K562 (cell line): ENCODE measurements at regions not wholly inside any gene's neighbourhood (a gene's known extent, or its start where the extent isn't known, plus 50 kb on each side); places are given as distances from the start of the nearest gene placed in this dataset.

Source experiments
- C11orf30 ChIP-seq: fragments of 450-650 bp; IDR thresholded peaks from 2 replicates; pipeline ENCODE4 v1.6.1; 2016; ENCODE audit warnings: low read depth, mild to moderate bottlenecking
- CCNT2 ChIP-seq: IDR thresholded peaks from 2 replicates; pipeline ENCODE4 v1.6.1; 2011; ENCODE audit warnings: borderline replicate concordance, low read depth, mild to moderate bottlenecking, moderate library complexity, mixed read lengths, low read length; ENCODE audit not compliant: insufficient read length; ENCODE audit errors: extremely low read depth
- CEBPB ChIP-seq: fragments of 450-650 bp; IDR thresholded peaks from 2 replicates; pipeline ENCODE4 v1.6.1; 2016; ENCODE audit warnings: missing genetic modification characterization, missing compliant biosample characterization
- DMBX1 ChIP-seq: fragments of 250-450 bp; sonication (Bioruptor Pico); IDR thresholded peaks from 2 replicates; pipeline ENCODE4 v1.8.0; 2022; ENCODE audit warnings: inconsistent platforms, mild to moderate bottlenecking, moderate library complexity, borderline replicate concordance
- EGR1 ChIP-seq: fragments of 450-650 bp; conservative IDR thresholded peaks from 2 replicates; pipeline ENCODE4 v1.6.1; 2017; ENCODE audit warnings: mild to moderate bottlenecking
- ETS1 ChIP-seq: conservative IDR thresholded peaks from 2 replicates; pipeline ENCODE4 v1.6.1; 2011; ENCODE audit warnings: low read depth, mild to moderate bottlenecking, low read length; ENCODE audit not compliant: control insufficient read depth
- FOXA3 ChIP-seq, 2 experiments: fragments of 450-650 bp in 1 of 2; sonication (generic) in 1 of 2; formaldehyde crosslinking; IDR thresholded peaks in 1 of 2; conservative IDR thresholded peaks in 1 of 2; 2 replicates each; pipeline versions ENCODE4 v1.4.0 to v1.8.0; 2020 to 2022; ENCODE audit warnings: mild to moderate bottlenecking in 2 of 2, missing genetic modification reagents in 1 of 2
- HDAC2 ChIP-seq: fragments of 450-650 bp; IDR thresholded peaks from 2 replicates; pipeline ENCODE4 v1.6.1; 2016; ENCODE audit warnings: mild to moderate bottlenecking
- HDAC3 ChIP-seq: fragments of 450-650 bp; IDR thresholded peaks from 2 replicates; pipeline ENCODE4 v1.6.1; 2018; ENCODE audit warnings: borderline replicate concordance, mild to moderate bottlenecking, moderate library complexity; ENCODE audit not compliant: partially characterized antibody
- JUND ChIP-seq, 2 experiments: IDR thresholded peaks; 2 replicates in 1 of 2; 3 replicates in 1 of 2; pipeline ENCODE4 v1.6.1; 2011; ENCODE audit warnings: borderline replicate concordance in 2 of 2, low read depth in 2 of 2, low read length in 2 of 2, improper control_type of control experiment in 1 of 2, missing biosample characterization in 1 of 2, missing genetic modification characterization in 1 of 2, missing genetic modification reagents in 1 of 2
- MAFG ChIP-seq: fragments of 450-650 bp; conservative IDR thresholded peaks from 2 replicates; pipeline ENCODE4 v1.6.1; 2016; ENCODE audit warnings: missing genetic modification characterization, missing compliant biosample characterization
- MAFK ChIP-seq: IDR thresholded peaks from 2 replicates; pipeline ENCODE4 v1.6.1; 2011; ENCODE audit warnings: low read length, improper control_type of control experiment
- MAZ ChIP-seq, 2 experiments: fragments of 450-650 bp in 1 of 2; sonication (generic) in 1 of 2; formaldehyde crosslinking; IDR thresholded peaks in 1 of 2; conservative IDR thresholded peaks in 1 of 2; 2 replicates each; pipeline versions ENCODE4 v1.4.0 to v1.5.0; 2020; ENCODE audit warnings: mild to moderate bottlenecking in 1 of 2, missing genetic modification reagents in 1 of 2
- MTA1 ChIP-seq: fragments of 450-650 bp; IDR thresholded peaks from 2 replicates; pipeline ENCODE4 v1.6.1; 2017; ENCODE audit warnings: borderline replicate concordance
- NFE2 ChIP-seq: IDR thresholded peaks from 2 replicates; pipeline ENCODE4 v1.6.1; 2014; ENCODE audit warnings: antibody characterized with exemption, low read depth
- NFIC ChIP-seq: fragments of 450-650 bp; IDR thresholded peaks from 2 replicates; pipeline ENCODE4 v1.6.1; 2017; ENCODE audit warnings: mild to moderate bottlenecking, inconsistent platforms
- PML ChIP-seq: IDR thresholded peaks from 2 replicates; pipeline ENCODE4 v1.6.1; 2012; ENCODE audit warnings: low read length, inconsistent platforms
- POLR2AphosphoS5 ChIP-seq: IDR thresholded peaks from 2 replicates; pipeline ENCODE4 v1.6.1; 2011; ENCODE audit warnings: mild to moderate bottlenecking, low read depth, low read length, moderate library complexity; ENCODE audit not compliant: control insufficient read depth, insufficient read depth
- RCOR1 ChIP-seq, 2 experiments: IDR thresholded peaks; 2 replicates each; pipeline ENCODE4 v1.6.1; 2012; ENCODE audit warnings: low read depth in 2 of 2, low read length in 2 of 2, borderline replicate concordance in 1 of 2, improper control_type of control experiment in 1 of 2
- SMAD4 ChIP-seq: fragments of 250-450 bp; sonication (Bioruptor Pico); conservative IDR thresholded peaks from 2 replicates; pipeline ENCODE4 v1.8.0; 2021; ENCODE audit warnings: inconsistent platforms, mild to moderate bottlenecking, moderate library complexity
- STAT5A ChIP-seq: IDR thresholded peaks from 2 replicates; pipeline ENCODE4 v1.6.1; 2012; ENCODE audit warnings: low read length, inconsistent platforms, borderline replicate concordance
- TAL1 ChIP-seq: fragments of 450-650 bp; IDR thresholded peaks from 2 replicates; pipeline ENCODE4 v1.6.1; 2016; ENCODE audit warnings: mild to moderate bottlenecking
- TCF3 ChIP-seq: sonication (generic); formaldehyde crosslinking; IDR thresholded peaks from 2 replicates; pipeline ENCODE4 v1.4.0; 2020; ENCODE audit warnings: mild to moderate bottlenecking, missing genetic modification reagents
- ZNF316 ChIP-seq: fragments of 450-650 bp; IDR thresholded peaks from 2 replicates; pipeline ENCODE4 v1.6.1; 2016

- TF ChIP-seq MAZ (CRISPR knock-in tag; conservative IDR thresholded peaks at IDR 0.05 in 1 of 2, IDR thresholded peaks at IDR 0.05 in 1 of 2), result peak in 1 of 2 experiments; percentile 7; a peak in 1 of 4 replicates
- TF ChIP-seq DMBX1 (CRISPR knock-in tag), result peak; percentile 21; the same call in 1 of the 2 replicates
- 0 out of 2 replicates have a peak, but pooled peaks have one; percentile 32 for TF ChIP-seq MTA1
- peak; percentile 68 for TF ChIP-seq ZNF316
- TF ChIP-seq FOXA3 (CRISPR knock-in tag; conservative IDR thresholded peaks at IDR 0.05 in 1 of 2, IDR thresholded peaks at IDR 0.05 in 1 of 2), result 0 out of 4 replicates have a peak, but pooled peaks of 1 of the 2 experiments have one; percentile 17
- TF ChIP-seq PML, result 0 out of 2 replicates have a peak, but pooled peaks have one; percentile 45
- TF ChIP-seq NFIC, result peak; percentile 77
- TF ChIP-seq ETS1, result 0 out of 2 replicates have a peak, but pooled peaks have one; percentile 29
- peak; percentile 29 for TF ChIP-seq CCNT2
- TF ChIP-seq CEBPB (tag), result peak; percentile 29; the same call in 1 of the 2 replicates
- 0 out of 2 replicates have a peak, but pooled peaks have one; percentile 9 for TF ChIP-seq EGR1
- TF ChIP-seq JUND (IDR thresholded peaks at IDR 0.05; ENCODE audit: borderline replicate concordance, low read depth, low read length), result peak; percentile 79
- peak; percentile 41; the same call in 1 of the 3 replicates for TF ChIP-seq JUND (tag; IDR thresholded peaks at IDR 0.05; ENCODE audit: borderline replicate concordance, low read depth, low read length)
- TF ChIP-seq TCF3, result peak; percentile 70
- peak; percentile 84 for TF ChIP-seq NFE2
- peak; percentile 32; the same call in 1 of the 2 replicates for TF ChIP-seq MAFK
- TF ChIP-seq RCOR1 (IDR thresholded peaks at IDR 0.05; ENCODE audit: borderline replicate concordance in 1 of 2, low read depth in 2 of 2, low read length in 2 of 2), result peak in 1 of 2 experiments; percentile 54; a peak in 3 of 4 replicates
- TF ChIP-seq MAFG (tag), result peak; percentile 89
- TF ChIP-seq TAL1, result peak; percentile 87
- TF ChIP-seq HDAC3, result peak; percentile 49
- TF ChIP-seq HDAC2, result peak; percentile 57
- TF ChIP-seq POLR2AphosphoS5, result peak; percentile 60; the same call in 1 of the 2 replicates
- peak; percentile 88 for TF ChIP-seq SMAD4 (CRISPR knock-in tag)
- TF ChIP-seq STAT5A, result peak; percentile 70
- peak; percentile 72 for TF ChIP-seq C11orf30
Observed at GRCh38 chr17:22227699-22228553, 535.6 kb downstream of the KCNJ18 start (continued).
